Right hindlimb (tissue), 1 donor: ENCODE measurements at regions not wholly inside any gene's neighbourhood (a gene's known extent, or its start where the extent isn't known, plus 50 kb on each side); places are given as distances from the start of the nearest gene placed in this dataset.

ENCODE experiments used
- DNase-seq: peaks from one replicate; pipeline ENCODE4 v3.0.0-alpha.2; 2018

GRCh38 chr1:168381850-168382249 is 101.2 kb downstream of the TBX19 start:
- no peak for DNase-seq

GRCh38 chr1:168380945-168381344 is 100.3 kb downstream of the TBX19 start:
- no peak for DNase-seq

- DNase-seq = no peak
Measured at GRCh38 chr1:168379104-168379860, 98.6 kb downstream of the TBX19 start.

GRCh38 chr1:168375566-168376300 is 95.1 kb downstream of the TBX19 start:
- DNase-seq = no peak

GRCh38 chr1:168374566-168374965 is 93.9 kb downstream of the TBX19 start:
- no peak for DNase-seq

GRCh38 chr1:168373869-168374268 is 93.2 kb downstream of the TBX19 start:
- no peak for DNase-seq

GRCh38 chr1:168372861-168373371 is 92.2 kb downstream of the TBX19 start:
- no peak for DNase-seq

- DNase-seq = no peak
Measured at GRCh38 chr1:168372307-168372706, 91.6 kb downstream of the TBX19 start.

GRCh38 chr1:168371477-168371876 is 90.8 kb downstream of the TBX19 start:
- no peak for DNase-seq

GRCh38 chr1:168370586-168370985 is 89.9 kb downstream of the TBX19 start:
- no peak for DNase-seq

- DNase-seq = no peak
Measured at GRCh38 chr1:168369655-168370054, 89.0 kb downstream of the TBX19 start.

- no peak for DNase-seq
Measured at GRCh38 chr1:168368131-168368530, 87.5 kb downstream of the TBX19 start.

GRCh38 chr1:168365719-168366479 is 85.2 kb downstream of the TBX19 start:
- no peak for DNase-seq
